GM19351 (cell line): ENCODE measurements at regions not wholly inside any gene's neighbourhood (a gene's known extent, or its start where the extent isn't known, plus 50 kb on each side); places are given as distances from the start of the nearest gene placed in this dataset.
"Not testable (repeated sequence)": the region's sequence is repeated elsewhere in the genome, so short reads cannot be mapped to it uniquely, and the experiment has no call there.

ENCODE experiments used
- ATAC-seq: cut with Tn5 transposase; IDR thresholded peaks from one replicate; pipeline ENCODE4 v1.9.1; 2021; ENCODE audit warnings: mild to moderate bottlenecking, moderate library complexity; ENCODE audit not compliant: unreplicated experiment

GRCh38 chr13:83498481-83499190 is 383.6 kb downstream of the SLITRK1 start:
- no peak for ATAC-seq

DNA sequence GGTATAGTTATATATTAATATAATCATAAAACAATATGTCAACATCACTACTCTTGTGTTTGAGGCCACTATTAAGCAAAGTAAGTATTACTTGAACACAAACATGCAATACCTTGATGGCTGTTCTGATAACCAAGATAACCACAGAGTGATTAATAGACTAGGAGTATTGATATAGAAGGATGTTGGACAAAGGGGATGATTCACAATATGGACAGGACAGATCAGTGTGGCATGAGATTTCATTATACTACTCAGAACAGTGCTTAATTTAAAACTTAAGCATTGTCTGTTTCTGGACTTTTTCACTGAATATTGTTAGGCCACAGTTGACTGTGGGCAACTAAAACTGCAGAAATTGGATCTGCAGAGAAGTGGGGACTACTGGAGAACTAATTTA is 384.2 kb downstream of the SLITRK1 start:
- ATAC-seq, result no peak

DNA sequence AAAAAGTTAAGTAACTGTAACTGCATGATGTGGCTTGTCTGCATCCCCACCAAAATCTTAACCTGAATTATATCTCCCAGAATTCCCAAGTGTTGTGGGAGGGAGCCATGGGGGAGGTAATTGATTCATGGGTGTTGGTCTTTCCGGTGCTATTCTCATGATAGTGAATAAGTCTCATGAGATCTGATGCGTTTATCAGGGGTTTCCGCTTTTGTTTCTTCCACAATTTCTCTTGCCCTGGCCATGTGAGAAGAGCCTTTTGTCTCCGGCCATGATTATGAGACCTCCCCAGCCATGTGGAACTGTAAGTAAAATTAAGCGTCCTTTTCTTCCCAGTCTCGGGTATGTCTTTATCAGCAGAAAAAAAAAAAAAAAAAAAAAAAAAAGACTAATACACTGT is 385.8 kb downstream of the SLITRK1 start:
- ATAC-seq, result no peak

DNA sequence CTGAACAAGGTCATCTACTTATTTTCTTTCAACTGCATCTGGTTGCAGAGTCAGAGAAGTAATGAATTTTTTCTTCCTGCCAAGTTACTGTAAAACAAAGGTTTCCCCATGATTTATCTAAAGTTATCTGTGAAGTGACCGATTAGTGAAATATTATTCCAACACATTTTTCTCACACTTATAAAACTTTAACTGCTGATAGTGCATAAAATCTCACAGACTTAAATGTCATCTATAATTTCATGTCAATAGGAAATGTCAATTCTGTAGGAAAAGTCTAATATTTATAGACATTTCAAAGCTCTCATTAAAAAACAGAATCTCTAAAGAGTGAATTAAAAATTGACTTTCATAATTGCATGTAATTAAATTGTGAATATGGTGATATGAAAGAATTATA is 397.2 kb downstream of the SLITRK1 start:
- no peak for ATAC-seq

DNA sequence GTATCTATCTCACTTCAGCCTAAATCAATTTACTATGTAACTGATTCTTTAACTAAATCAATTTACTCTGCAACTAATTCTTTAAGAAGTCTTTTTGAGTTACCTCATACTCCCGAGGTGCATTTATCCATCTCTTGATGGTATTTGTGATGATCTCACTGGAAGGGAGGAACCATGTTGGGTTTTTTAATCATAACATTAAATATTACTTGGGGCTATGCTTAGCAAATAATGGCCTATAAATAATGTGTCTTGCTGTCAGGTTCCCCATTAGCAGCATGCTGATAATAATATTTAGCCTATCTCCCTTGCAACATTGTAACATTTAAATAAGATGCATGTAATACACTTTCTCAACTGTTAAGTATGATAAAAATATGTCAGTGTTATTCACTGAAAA is 411.3 kb downstream of the SLITRK1 start:
- ATAC-seq, result no peak

GRCh38 chr13:83470133-83470797 is 412.0 kb downstream of the SLITRK1 start:
- no peak for ATAC-seq

DNA sequence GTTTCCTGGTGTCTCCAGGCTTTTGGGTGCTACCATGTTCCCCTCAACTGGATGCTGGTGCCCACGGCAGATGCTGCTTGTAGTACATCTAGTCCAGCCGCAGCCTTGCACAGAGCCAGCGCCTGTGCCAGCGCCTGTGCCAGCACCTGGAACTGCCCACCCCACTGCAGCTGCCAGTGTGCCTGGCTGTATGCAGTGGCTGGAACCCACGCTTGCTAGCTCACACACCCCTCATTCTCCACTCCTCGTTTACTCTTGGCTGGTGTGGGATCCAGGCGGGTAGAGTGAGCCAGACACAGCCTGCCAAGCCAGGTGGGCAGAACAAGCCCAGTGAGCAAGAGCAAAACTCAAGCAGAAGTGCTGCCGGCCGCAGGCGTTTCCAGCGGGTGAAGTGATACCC is 428.6 kb downstream of the SLITRK1 start:
- ATAC-seq, result no peak

DNA sequence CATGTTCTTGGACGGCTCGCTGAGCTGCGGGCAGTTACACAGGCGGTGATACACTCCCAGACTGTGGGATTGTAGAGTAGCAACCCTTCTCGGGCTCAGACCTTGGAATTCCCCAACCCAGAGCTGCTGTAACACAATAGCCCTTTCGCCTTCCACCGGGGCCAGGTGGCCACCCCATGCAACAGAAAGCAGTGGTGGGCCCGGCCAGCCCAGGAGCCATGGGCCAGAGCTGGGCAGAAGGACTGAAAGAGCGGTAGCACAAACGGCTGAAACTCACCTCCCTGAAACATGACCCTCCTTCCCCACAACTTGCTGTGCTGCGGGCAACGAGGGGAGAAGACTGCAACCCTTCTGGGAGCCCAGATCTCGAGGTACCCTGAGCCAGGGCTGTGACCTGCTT is 429.0 kb downstream of the SLITRK1 start:
- no peak for ATAC-seq

- no peak for ATAC-seq
Observed at GRCh38 chr13:83452292-83452950, 429.9 kb downstream of the SLITRK1 start.

GRCh38 chr13:83450591-83450990 is 431.7 kb downstream of the SLITRK1 start:
- ATAC-seq, result no peak

GRCh38 chr13:83449668-83450395 is 432.4 kb downstream of the SLITRK1 start:
- ATAC-seq, result no peak

GRCh38 chr13:83440465-83440864 is 441.8 kb downstream of the SLITRK1 start:
- no peak for ATAC-seq

DNA sequence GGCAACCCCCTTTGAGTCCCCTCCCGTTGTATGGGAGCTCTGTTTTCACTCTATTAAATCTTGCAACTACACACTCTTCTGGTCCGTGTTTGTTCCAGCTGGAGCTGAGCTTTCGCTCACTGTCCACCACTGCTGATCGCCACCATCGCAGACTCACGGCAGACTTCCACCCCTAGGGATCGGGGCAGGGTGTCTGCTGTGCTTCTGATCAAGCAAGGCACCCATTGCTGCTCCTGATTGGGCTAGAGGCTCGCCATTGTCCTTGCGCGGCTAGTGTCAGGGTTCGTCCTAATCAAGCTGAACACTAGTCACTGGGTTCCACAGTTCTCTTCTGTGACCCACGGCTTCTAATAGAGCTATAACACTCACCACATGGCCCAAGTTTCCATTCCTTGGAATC is 442.8 kb downstream of the SLITRK1 start:
- ATAC-seq, result not testable (repeated sequence)

- ATAC-seq, result no peak
Observed at GRCh38 chr13:83423861-83424260, 458.4 kb downstream of the SLITRK1 start.

DNA sequence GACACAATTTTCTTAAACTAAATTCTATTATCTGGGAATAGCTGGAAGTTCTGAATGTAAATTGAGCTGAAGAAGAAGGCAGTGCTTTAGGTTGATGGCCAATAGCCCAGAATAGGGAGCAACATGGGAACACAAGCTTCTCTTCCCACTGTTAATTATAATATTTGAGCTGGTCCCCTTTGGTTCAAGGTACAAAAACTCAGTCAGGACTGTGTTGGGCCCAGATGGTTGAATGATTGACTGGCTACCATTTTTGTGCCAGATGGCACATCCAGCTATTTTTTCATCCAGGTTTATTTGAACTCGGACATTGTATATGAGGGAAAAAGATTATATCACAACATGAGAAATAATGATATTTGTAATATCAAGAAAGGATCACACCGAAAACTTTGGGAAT is 458.9 kb downstream of the SLITRK1 start:
- ATAC-seq, result no peak

GRCh38 chr13:83414393-83414792 is 467.9 kb downstream of the SLITRK1 start:
- ATAC-seq, result no peak

- no peak for ATAC-seq
Observed at GRCh38 chr13:83386609-83387008, 495.7 kb downstream of the SLITRK1 start.

DNA sequence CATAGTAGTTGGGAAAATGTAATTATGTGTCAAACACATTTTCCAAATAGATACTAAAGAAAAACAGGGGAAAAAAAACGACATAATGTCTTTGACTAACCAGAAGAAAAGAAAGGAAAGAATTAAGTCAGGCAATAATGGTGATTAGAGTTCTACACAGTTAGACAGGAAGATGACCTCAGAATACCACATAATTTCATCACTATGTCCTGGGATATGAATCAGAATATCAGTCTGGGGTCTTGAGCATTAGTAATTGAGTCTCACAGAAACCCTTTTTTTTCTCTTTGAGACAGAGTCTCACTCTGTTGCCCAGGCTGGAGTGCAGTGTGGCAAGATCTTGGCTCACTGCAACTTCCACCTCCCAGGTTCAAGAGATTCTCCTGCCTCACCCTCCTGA is 503.4 kb downstream of the SLITRK1 start:
- ATAC-seq, result no peak

DNA sequence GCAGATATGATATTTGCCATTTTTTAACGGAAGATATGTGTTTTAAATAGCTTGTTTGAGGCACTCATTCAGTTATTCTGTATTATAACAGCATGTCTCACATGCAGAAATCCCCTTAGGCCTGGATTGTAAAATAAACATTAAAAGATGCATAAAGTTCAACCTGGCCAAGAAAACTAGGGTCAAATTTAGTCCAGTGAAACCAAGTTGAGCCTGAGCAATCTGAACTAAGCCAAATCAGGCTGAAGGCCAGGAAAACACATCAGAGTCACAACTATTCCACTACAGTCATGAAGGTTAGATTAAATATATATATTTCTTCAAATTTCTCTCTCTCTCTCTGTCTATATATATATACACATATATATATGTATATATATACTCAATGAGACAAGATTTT is 504.8 kb downstream of the SLITRK1 start:
- no peak for ATAC-seq

DNA sequence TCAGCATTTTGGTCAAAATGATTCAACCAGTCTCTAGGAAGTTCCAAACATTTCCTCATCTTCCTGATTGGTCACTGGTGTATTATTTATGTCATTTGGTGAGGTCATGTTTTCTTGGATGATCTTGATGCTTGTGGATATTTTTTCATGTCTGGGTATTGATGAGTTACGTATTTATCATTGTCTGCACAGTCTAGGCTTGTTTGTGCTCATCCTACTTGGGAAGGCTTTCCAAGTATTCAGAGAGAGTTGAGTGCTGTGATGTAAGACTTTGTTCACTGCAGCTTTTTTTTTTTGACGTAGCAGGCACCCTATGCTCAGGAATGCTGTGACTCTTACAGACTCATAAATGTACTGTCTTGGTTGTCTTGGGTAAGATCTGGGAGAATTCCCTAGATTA is 509.5 kb downstream of the SLITRK1 start:
- ATAC-seq, result no peak

GRCh38 chr13:83365723-83366122 is 516.6 kb downstream of the SLITRK1 start:
- ATAC-seq, result no peak

GRCh38 chr13:83355041-83355440 is 527.2 kb downstream of the SLITRK1 start:
- ATAC-seq, result no peak
